Stimulated activated CD4-positive, alpha-beta T cell treated with anti-CD3 and anti-CD28 coated beads, Interleukin-15, amount 100 ng/mL, for 48 hours (primary cell): ENCODE measurements at regions not wholly inside any gene's neighbourhood (a gene's known extent, or its start where the extent isn't known, plus 50 kb on each side); places are given as distances from the start of the nearest gene placed in this dataset.
"Not testable (repeated sequence)": the region's sequence is repeated elsewhere in the genome, so short reads cannot be mapped to it uniquely, and the experiment has no call there.

Source experiments
- DNase-seq, 2 donors: peaks; one replicate each; pipeline ENCODE4 v3.0.0-alpha.2; 2020; ENCODE audit warnings: low read depth in 2 of 2

DNA sequence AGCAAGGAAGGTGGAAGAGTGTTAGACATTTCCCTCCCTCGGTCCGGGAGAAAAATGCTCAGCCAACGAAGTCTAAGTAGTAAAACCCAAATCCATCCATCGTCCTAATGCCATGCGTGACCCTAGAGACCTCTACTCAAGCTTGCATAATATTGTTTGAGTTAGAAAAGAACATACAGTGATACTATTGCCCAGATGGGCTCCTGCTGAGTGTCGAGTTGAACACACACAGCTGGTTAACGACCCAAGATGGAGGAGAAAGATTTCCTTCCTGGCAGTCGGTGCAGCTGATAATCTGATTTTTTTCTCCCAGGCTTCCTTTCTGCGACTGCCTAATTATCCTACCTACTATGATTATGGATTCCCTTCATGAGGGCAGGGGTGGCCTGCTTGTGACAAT lies 164.4 kb upstream of the KCNG1 start:
- DNase-seq = no peak

DNA sequence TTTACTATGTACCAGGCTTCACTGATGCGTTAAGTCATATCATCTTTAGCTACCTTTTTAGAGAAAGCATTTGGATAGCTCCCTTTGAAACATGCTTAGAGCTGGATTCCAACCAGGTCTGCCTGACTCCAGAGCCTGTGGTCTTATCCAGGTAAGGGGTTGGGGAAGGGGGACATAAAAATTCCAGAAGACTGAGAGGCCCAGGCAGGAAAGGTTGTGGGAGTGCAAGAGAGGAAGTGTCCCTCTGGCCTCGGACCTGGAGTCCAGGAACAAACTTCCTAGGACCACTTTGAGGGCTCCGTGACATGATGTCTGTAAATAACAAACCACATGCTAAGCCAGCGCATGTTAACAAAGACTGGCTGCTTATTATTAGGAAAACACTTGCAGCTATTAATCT lies 163.0 kb upstream of the KCNG1 start:
- no peak for DNase-seq

DNA sequence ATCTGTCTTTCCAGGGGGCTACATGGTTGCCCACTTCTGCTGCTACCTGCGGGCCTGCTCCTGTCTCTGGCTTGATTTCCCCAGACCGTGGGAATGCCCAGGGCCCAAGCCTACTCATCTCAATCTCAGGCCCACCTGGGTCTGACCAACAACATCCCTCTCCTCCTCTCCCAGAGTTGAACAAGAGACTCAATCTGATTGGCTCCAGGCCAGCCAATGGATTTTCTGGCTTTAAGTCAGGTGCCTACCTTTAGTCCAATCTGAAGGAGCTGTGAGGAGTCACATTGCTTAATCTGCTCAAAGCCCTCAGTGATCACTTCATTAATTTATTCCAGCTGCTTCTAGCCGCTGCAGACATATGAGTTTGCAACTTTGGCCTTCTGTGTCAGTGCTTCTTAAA lies 162.4 kb upstream of the KCNG1 start:
- DNase-seq = no peak

DNA sequence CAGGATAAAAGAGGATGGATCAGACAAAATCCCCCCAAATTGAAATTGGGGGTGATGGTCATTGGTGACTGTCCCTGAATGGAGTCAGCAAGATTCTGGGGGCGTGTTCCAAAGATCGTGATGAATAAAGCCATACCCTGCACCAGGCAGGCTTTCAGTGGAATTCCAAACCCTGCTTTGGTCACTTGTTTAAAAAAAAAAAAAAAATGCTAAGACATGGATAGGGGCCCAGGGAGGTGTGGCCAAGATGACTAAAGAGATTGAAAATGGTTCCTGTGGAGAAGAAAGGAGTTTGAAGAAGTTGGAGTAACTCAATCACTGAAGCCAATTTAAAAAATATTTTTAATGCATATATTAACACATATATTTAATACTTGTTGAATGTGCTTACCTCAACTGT lies 161.4 kb upstream of the KCNG1 start:
- DNase-seq = no peak

DNA sequence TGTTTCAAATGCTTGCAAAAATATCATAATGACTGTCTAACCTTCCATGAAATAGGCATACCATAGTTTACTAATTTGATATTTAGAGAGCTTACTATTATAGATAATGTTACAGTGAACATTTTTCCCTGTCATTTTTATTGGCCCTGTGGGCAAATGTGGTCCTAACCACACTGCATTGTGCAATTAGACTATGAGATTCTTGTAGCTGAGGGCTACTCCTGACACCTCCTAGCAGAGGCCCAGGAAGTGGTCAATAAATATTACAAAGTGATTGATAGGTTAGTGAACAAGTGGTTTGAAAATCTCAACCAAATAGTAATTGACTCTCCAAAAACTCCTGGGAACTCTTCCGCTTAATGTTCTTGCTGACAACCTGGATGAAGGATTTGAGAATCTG lies 160.5 kb upstream of the KCNG1 start:
- no peak for DNase-seq

DNA sequence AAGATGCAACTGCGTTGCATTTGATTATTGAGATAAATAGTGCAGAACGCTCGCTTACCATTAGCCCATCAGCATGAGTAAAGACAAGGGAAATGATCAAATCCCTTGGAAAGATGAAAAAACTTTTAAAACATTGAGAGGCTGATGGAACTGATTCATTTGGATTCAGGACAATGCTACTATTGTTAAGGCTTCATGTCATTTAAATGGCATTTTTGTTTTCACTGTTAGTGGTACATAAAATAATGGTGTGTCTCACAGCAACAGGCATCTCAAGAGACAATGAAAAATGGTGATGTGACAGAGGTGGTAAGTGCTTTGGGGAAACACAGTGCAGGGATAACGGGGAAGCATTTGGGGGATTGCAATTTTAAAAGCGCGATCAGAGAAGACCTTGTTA lies 159.7 kb upstream of the KCNG1 start:
- no peak for DNase-seq

DNA sequence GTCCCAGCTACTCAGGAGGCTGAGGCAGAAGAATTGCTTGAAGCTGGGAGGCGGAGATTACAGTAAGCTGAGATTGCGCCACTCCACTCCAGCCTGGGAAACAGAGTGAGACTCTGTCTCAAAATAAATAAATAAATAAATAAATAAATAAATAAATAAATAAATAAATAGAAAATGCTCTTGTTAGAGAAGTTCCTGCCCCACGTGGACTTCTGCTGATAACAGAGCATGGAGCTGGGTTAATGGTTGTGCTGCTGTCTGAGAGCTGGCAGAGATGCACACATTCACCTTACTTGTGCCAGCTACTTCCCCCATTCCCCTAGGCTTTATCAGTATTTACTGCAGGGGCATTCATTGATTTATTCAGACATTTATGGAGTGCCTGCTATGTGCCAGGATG lies 155.2 kb upstream of the KCNG1 start:
- no peak for DNase-seq

DNA sequence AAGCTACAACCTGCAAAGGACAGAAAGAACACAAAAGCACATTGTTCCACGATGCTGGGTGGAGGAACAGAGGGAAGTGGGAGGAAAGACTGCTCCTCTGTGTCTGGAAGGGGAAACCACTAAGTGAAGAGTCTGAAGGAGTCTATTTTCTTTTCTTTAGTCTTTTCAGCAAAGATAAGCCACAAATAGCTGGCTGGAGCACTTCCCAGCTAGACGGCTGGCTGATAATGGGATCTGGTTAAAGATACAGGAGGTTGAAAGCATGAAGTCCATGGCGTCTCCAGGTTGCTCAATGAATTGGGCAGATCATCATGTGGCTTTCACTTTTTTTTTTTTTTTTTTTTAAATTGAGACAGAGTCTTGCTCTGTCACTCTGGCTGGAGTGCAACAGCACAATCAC lies 154.0 kb upstream of the KCNG1 start:
- no peak for DNase-seq

DNA sequence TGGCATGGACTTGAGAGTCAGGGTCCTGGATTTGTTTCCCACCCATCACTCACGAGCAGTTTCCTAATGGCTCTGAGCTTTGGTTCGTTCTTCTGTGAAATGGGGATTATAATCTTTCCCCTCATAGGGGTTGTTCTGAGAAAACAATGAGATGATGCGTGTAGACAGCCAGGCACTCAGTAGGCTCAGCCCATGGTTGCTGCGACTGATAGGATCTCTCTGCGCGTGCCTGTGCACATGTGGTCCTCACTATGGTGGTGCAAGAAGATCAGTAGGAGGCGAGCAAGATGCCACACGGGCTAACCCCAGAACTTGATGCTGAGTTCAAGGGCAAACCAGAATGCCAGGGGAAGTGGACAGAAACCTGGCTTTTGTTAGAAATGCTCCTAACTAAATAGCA lies 153.5 kb upstream of the KCNG1 start:
- DNase-seq = no peak

DNA sequence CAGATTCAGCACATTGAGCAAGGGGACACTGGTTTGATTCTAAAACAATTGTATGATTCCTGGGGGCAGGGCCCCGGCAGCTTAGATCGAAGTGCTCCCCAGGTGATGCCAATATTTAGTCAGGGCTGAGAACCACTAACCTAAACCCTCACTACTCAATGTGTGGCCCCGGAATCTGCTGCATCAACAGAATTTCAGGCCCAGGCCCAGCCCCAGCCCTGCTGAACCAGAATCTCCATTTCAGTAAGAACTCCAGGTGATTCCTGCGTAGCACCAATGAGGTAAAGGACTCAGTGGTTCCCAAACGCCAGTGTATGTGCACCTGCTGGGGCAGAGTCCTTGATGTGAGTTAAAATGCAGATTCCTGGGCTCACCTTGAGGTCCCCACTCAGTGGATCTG lies 152.8 kb upstream of the KCNG1 start:
- DNase-seq = no peak

DNA sequence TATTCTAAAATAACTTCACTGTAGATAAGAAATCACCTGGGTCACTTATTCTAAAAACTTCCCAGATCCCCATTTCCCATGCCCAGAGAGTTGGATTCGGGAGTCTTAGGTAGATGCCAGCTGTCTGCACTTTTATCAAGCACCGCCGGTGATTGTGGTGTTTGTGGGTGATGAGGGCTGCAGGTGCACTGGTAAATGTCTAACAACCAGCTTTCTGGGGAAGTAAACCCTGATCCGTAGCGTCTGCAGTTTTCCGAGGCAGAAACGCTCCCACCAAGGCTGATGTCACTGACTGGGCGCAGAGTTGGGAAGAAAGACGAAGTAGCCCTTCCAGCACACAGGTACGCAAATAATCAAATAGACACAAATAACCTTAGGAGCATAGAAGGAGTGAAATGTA lies 152.2 kb upstream of the KCNG1 start:
- DNase-seq = no peak

DNA sequence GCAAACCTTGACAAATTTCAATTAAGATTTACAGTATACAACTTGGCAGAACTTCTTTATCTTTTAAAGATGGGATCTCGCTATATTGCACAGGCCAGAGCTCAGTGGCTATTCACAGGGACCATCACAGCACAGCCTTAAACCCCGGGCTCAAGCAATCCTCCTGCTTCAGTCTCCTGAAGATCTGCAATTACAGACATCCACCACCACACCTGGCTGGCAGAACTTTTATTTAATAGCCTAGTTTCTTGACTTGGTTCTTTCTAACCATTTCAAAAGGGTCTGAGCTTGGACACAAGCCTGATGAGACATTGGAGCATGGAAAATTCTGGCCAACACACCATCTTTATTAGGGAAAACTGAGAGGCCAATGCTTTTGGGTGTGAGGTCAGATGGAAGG lies 151.6 kb upstream of the KCNG1 start:
- no peak for DNase-seq

DNA sequence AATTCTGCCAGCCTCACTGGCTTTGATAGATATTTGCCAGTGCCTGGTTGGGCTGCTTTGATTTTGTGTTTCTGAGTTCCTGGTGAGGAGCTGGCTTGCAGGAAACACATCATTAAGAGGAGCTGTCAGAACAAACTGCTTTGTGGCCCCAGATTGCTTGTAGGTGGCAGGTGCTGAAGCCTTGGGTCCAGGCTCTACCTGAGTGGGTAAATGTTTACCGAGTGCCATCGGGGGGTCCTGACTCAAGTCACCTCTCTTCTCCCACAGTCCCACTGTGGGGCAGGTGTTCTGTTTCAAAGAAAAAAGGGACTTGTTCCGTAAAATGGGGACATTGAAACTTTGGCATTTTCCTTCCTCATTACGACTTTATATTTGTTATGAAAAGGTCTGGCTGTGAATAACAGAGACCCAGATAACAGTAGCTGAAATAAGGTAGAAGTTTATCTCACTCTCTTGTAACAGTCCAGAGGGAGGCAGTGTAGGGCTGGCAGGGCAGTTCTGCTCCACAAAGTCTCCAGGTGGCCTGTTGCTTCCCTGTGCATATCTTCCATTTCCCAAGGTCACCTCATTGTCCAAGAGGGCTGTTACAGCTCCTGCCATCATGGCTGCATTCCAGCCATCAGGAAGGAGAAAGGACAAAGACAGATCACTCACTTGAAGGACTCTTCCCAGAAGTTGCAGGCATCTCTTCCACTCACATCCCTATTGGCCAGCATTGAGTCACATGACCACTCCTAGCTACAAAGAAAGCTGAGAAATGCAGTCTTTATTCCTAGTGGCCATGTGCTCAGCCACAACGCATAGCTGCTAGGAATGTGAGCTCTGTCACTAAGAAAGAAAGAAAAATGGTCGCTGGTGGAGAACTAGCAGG lies 149.9 kb upstream of the KCNG1 start:
- no peak for DNase-seq

DNA sequence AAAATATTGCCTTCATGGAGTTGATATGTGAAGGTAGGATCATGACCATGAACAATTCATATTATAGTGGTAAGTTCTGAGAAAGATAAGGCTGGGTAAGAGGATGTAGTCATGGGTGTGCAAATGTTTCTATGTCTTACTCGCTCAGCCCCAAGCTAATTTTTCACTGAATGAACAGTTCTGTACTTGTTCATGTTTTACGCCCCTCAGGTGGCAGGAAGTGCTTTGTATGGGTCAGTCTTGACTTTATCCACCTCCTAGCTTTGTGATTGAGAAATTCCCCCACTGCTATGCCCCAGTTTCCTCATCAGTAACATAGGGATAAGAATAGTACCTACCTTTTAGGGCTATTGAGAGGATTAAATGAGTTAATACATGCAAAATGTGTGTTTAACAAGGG lies 148.2 kb upstream of the KCNG1 start:
- no peak for DNase-seq

DNA sequence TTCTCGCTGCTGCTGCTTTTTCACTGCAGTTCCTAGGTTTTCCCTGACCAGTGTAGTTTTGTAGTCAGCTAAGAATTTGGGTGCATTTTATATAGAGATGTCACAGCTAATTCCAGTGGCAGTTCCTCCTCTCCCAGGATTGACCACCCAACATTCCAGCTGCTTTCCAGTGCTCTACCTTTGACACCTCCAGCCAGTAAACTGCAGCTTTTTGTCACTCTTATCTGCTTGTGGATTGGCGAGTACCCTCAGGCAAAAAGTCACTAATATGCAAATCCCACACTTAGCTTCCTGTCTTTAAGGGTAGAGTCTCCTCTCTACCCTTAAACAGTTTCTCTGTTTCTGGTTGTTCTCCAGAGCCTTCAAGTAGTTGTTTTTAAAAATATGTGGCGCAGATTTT lies 146.9 kb upstream of the KCNG1 start:
- no peak for DNase-seq

DNA sequence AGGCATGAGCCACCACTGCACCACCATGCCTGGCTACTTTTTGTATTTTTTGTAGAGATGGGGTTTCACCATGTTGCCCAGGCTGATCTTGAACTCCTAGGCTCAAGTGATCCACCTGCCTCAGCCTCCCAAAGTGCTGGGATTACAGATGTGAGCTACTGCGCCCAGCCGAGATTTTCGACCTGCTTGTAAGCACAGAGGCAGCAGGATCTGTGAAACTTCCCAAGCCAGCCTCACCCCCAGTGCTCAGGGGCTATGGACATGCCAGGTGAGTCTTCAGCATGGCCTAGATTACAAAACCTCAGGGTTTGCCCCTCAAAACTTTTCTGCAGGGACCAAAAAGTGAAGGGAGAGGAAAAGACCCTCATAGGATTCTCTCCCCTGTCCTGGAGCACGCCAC lies 145.0 kb upstream of the KCNG1 start:
- DNase-seq = not testable (repeated sequence)

DNA sequence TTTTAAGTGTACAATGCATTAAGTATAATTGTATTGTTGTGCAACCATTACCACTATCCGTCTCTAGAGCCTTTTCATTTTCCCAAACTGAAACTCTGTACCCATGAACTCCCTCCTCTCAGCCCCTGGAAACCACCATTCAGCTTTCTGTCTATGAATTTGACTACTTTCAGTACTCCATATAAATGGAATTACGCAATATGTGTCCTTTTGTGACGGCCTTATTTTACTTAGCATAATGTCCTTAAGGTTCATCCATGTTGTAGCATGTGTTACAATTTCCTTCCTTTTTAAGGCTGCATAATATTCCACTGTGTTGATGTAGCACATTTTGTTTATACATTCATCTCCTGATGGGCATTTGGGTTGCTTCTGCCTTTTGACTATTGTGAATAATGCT lies 143.6 kb upstream of the KCNG1 start:
- no peak for DNase-seq

DNA sequence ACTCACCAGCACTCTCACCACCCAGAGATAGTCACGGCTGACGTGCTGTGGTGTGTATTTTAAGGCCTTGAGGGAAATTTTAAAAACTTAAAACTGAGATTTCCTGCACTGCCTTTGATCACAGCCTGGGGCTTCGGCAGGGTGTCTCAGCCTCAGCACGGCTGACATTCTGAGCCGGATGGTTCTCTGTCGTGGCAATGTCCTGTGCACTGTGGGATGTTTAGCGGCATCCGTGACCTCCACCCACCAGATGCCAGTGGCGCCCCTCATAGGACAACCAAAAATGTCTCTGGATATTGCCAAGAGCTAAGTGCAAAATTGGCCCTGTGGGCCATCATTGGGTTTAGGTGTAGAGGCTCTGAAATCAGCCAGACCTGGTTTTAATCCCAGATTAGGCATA lies 142.2 kb upstream of the KCNG1 start:
- no peak for DNase-seq

DNA sequence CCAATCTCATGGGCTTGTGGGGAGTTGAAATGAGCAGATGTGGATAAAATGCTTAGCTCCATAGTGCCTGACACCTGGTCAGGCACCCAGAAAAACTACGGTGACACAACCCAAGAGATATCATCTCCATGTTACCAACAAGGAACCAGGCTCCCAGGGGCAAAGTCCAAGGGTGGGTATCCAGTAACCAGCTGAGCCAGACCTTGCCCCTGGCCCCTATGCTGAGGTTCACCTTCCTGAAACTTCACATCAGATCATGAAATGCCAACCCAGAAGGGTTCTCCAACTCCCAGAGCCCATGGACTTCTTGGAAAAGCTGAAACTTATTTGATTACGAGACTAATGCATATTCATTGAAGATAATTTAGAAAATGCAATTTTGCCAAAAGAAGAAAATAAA lies 141.8 kb upstream of the KCNG1 start:
- no peak for DNase-seq

DNA sequence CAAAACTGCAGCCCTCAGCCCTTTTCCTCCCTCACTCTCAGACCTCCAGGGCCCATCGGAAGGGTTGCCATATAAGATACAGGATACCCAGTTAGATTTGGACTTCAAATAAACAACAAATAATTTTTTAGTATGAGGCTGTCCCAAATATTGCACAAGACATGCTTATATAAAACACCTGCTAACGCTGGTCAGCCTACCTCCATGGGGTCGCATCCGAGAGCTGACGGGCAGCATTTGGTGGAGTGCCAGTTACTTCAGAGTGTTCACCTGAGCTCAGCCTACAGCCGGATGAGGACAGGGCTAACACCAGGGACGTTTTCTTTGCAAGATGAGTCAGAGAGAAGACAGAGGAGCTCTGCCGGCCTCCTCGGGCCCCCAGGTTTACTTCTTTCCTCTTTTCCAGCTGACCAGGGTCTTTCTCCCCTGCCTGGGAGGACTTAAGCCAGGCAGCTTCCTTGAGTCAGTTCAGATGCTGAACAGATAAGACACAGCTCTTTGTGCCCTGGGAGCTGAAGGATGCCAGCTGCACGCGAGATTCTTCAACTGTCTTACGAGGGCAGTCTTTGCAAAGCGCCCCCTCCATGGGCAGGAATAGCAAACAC lies 141.2 kb upstream of the KCNG1 start:
- DNase-seq = no peak

DNA sequence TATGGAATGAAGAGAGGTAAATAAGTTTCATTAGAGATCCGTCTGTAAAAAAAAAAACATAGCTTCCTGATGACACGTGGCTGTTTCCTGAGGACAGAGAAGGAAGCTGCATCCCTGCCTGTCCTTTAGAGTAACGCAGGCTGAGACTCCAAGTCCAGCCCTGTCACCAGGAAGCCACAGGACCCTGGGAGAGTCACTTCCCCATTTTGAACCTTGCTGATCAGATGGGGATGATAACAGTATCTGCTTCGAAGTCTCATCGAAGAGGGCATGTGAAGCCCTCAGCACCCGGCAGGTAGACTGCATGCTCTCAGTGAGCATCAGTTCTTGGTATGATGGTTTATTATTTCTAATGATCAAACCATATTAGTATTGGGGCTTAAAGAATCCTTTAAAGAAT lies 139.1 kb upstream of the KCNG1 start:
- DNase-seq = no peak

DNA sequence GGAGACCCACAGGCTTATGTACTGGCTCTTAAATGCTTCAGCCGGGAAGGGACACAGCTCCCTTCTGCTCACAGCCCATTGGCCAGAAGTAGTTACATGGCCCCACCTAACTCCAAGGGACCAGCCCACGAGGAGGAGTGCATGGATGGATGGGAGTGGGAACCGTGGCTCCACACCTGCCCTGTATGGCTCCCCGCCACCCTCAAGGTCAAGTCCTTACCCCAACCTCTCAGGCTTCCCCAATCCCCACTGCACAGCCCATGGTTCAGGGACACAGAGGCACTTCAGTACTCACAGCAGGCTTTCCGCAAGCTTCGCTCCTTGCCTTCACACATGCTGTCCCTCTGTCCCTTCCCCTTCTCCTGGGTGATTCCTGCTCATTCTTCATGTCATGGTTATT lies 137.9 kb upstream of the KCNG1 start:
- no peak for DNase-seq

DNA sequence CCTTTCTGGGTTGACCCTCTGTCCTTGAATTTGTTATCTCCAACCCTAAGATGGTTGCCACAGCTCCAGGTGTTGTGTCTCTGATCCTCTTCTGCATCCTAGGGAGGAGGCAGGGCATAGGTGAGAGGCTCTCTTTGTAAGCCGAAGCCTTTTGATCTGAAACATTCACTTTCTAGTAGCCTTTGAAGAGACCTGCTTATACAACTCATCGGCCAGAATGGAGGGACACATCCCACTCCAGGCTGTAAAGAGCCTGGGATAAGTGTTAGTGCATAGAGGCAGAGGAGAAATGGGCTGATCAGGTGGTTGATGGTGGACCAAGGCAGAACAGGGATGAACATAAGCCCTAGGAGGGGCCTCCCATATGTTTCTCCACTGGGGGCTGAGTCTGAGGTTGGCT lies 137.1 kb upstream of the KCNG1 start:
- DNase-seq = no peak

DNA sequence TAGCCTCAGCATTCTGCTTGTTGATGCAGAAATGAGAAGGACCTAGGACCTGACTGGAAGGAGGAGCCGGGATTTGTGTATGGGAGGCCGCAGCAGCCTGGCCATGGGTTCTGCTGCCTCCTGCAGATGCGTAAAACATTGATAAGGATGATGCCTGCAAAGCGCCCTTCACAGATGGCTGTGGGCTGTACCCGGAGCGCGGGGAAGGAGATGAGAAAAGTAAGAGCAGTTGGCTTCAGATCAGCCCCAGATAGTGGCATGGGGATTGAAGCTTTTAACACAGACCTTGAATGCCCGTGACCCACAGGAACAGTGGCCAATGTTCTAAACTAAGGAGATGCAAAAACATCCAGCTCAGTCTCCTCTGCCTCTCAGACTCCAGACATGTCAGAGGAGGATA lies 136.4 kb upstream of the KCNG1 start:
- no peak for DNase-seq
